PFSK-1 (cell line): ENCODE measurements at regions not wholly inside any gene's neighbourhood (a gene's known extent, or its start where the extent isn't known, plus 50 kb on each side); places are given as distances from the start of the nearest gene placed in this dataset.

Source experiments
- FOXP2 ChIP-seq: optimal IDR thresholded peaks from 2 replicates; pipeline ENCODE3; 2011; ENCODE audit warnings: borderline replicate concordance, control low read depth, inconsistent platforms; ENCODE audit not compliant: insufficient read depth; ENCODE audit errors: extremely low read length, extremely low read depth
- POLR2AphosphoS5 ChIP-seq: IDR thresholded peaks from 2 replicates; pipeline ENCODE4 v1.6.1; 2012; ENCODE audit warnings: low read depth, mild to moderate bottlenecking, control low read depth, low read length, moderate library complexity
- REST ChIP-seq, 2 experiments: IDR thresholded peaks; 2 replicates each; pipeline versions ENCODE4 v1.6.1 to v1.8.0; 2011 to 2012; ENCODE audit warnings: low read depth in 2 of 2, low read length in 2 of 2, control low read depth in 1 of 2, inconsistent platforms in 1 of 2, mild to moderate bottlenecking in 1 of 2, moderate library complexity in 1 of 2; ENCODE audit not compliant: insufficient read depth in 1 of 2
- SIN3A ChIP-seq: IDR thresholded peaks from 2 replicates; pipeline ENCODE4 v1.6.1; 2012; ENCODE audit warnings: mild to moderate bottlenecking, low read length, moderate library complexity, borderline replicate concordance; ENCODE audit not compliant: insufficient read depth
- TAF1 ChIP-seq: IDR thresholded peaks from 2 replicates; pipeline ENCODE4 v1.6.1; 2012; ENCODE audit warnings: low read length, control low read depth, borderline replicate concordance; ENCODE audit not compliant: insufficient read depth

GRCh38 chr10:10256860-10257259 lies 760.8 kb upstream of the CELF2 start:
- no peak for TF ChIP-seq TAF1
- TF ChIP-seq POLR2AphosphoS5: no peak
- TF ChIP-seq REST (IDR thresholded peaks at IDR 0.05; ENCODE audit: insufficient read depth in 1 of 2, low read depth in 2 of 2, low read length in 2 of 2): no peak
- TF ChIP-seq SIN3A: no peak
- no peak for TF ChIP-seq FOXP2

- no peak for TF ChIP-seq FOXP2
- TF ChIP-seq POLR2AphosphoS5: no peak
- TF ChIP-seq REST (IDR thresholded peaks at IDR 0.05; ENCODE audit: insufficient read depth in 1 of 2, low read depth in 2 of 2, low read length in 2 of 2): no peak
- TF ChIP-seq SIN3A: no peak
- TF ChIP-seq TAF1: no peak
Measured at GRCh38 chr10:10259013-10259412, 758.7 kb upstream of the CELF2 start.

- TF ChIP-seq TAF1 (no peak), FOXP2 (no peak), SIN3A (no peak), REST (IDR thresholded peaks at IDR 0.05; ENCODE audit: insufficient read depth in 1 of 2, low read depth in 2 of 2, low read length in 2 of 2) (no peak), POLR2AphosphoS5 (no peak)
Measured at GRCh38 chr10:10270126-10271050, 747.3 kb upstream of the CELF2 start.

GRCh38 chr10:10271639-10272192 lies 746.0 kb upstream of the CELF2 start:
- no peak for TF ChIP-seq SIN3A

GRCh38 chr10:10273661-10274060 lies 744.0 kb upstream of the CELF2 start:
- no peak for TF ChIP-seq SIN3A
- TF ChIP-seq POLR2AphosphoS5: no peak
- no peak for TF ChIP-seq REST (IDR thresholded peaks at IDR 0.05; ENCODE audit: insufficient read depth in 1 of 2, low read depth in 2 of 2, low read length in 2 of 2)
